Thoracic aorta (tissue), 2 donors: ENCODE measurements at regions not wholly inside any gene's neighbourhood (a gene's known extent, or its start where the extent isn't known, plus 50 kb on each side); places are given as distances from the start of the nearest gene placed in this dataset.

ENCODE experiments used
- ATAC-seq: fragments of 150-250 bp; one replicate; pipeline ENCODE4 v1.8.0; 2017; ENCODE audit warnings: low read depth; ENCODE audit not compliant: insufficient number of reproducible peaks, low FRiP score
- DNase-seq: peaks from one replicate; pipeline ENCODE4 v3.0.0-alpha.2; 2020; ENCODE audit warnings: low spot score
- H3K27ac ChIP-seq, 2 donors: fragments of 200-600 bp; sonication (generic); 1 replicate in 1 of 2; 2 replicates in 1 of 2; pipeline ENCODE4 v1.5.1; 2016; ENCODE audit warnings: mild to moderate bottlenecking in 2 of 2, moderate library complexity in 2 of 2
- H3K27me3 ChIP-seq: fragments of 200-600 bp; sonication (generic); replicated peaks from 2 replicates; pipeline ENCODE4 v1.6.0; 2016; ENCODE audit warnings: mild to moderate bottlenecking; ENCODE audit not compliant: insufficient read depth
- H3K36me3 ChIP-seq: fragments of 200-600 bp; sonication (generic); one replicate; pipeline ENCODE4 v1.5.1; 2016
- H3K4me1 ChIP-seq, 2 donors: fragments of 200-600 bp; sonication (generic); 1 replicate in 1 of 2; 2 replicates in 1 of 2; pipeline versions ENCODE4 v1.5.1 to v1.6.0; 2016; ENCODE audit warnings: low read depth in 2 of 2, mild to moderate bottlenecking in 1 of 2; ENCODE audit not compliant: control insufficient read depth in 1 of 2
- H3K4me3 ChIP-seq: fragments of 200-600 bp; sonication (generic); 2 replicates; pipeline ENCODE4 v1.5.1; 2016; ENCODE audit warnings: mild to moderate bottlenecking
- H3K9me3 ChIP-seq: fragments of 200-600 bp; sonication (generic); 2 replicates; pipeline ENCODE4 v1.5.1; 2016
- TF ChIP-seq, protein P1 (sequence below): fragments of 200-600 bp; sonication (generic); IDR thresholded peaks from one replicate; pipeline ENCODE4 v1.5.1; 2019; ENCODE audit warnings: antibody characterized with exemption

DNA sequence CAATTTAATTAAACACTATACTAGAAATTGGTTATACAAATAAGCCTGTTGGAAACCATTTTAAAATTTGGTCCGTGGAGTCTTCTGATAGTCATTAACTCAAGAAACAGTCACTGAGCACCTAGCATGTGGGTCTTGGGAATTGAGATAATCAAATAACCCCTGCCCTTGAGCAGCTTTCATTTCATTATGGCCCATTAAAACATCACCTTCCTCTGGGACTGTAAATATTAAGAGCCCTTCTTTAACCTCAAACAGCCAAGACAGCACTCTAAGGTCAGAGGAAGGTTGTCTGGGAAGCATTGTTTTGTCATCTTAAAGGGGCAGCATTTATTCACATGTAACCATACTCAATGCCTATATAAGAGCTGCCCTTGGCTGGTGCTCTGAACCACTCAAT is 610.3 kb upstream of the USP24 start:
- no peak for ATAC-seq
- DNase-seq, result no peak
- H3K9me3 ChIP-seq, result no peaks in the 10 kb centered on the region
- TF ChIP-seq, protein P1, sequence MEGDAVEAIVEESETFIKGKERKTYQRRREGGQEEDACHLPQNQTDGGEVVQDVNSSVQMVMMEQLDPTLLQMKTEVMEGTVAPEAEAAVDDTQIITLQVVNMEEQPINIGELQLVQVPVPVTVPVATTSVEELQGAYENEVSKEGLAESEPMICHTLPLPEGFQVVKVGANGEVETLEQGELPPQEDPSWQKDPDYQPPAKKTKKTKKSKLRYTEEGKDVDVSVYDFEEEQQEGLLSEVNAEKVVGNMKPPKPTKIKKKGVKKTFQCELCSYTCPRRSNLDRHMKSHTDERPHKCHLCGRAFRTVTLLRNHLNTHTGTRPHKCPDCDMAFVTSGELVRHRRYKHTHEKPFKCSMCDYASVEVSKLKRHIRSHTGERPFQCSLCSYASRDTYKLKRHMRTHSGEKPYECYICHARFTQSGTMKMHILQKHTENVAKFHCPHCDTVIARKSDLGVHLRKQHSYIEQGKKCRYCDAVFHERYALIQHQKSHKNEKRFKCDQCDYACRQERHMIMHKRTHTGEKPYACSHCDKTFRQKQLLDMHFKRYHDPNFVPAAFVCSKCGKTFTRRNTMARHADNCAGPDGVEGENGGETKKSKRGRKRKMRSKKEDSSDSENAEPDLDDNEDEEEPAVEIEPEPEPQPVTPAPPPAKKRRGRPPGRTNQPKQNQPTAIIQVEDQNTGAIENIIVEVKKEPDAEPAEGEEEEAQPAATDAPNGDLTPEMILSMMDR, result no peak
- H3K27me3 ChIP-seq, result no peaks in the 10 kb centered on the region
- no peak overlapping the region for H3K27ac ChIP-seq
- no peaks in the 10 kb centered on the region for H3K36me3 ChIP-seq
- no peak overlapping the region for H3K4me3 ChIP-seq
- H3K4me1 ChIP-seq, result no peaks in the 10 kb centered on the region

DNA sequence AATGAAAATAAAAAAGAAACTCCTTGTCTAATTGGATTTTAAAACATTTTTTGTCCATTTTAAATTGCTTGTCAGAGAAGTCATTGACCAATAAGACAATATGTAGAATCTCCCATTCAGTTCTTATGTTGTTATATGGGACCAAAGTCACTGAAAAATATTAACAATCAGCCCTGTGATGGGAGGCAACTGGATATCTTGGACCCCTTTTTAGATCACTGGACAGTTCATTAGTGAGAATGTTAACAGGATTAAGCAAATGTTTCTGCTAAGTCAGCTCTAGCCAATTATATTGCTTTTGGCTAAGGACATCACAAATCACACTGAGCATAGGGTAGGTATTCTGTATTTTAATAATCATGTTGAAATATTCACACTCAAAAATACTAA is 609.1 kb upstream of the USP24 start:
- Histone ChIP-seq H3K4me3 (no peak overlapping the region), H3K27ac (no peak overlapping the region), H3K27me3 (no peaks in the 10 kb centered on the region), H3K4me1 (no peaks in the 10 kb centered on the region), H3K36me3 (no peaks in the 10 kb centered on the region), H3K9me3 (no peaks in the 10 kb centered on the region)
- DNase-seq (no peak), ATAC-seq (no peak)
- TF ChIP-seq, protein P1, result no peak

DNA sequence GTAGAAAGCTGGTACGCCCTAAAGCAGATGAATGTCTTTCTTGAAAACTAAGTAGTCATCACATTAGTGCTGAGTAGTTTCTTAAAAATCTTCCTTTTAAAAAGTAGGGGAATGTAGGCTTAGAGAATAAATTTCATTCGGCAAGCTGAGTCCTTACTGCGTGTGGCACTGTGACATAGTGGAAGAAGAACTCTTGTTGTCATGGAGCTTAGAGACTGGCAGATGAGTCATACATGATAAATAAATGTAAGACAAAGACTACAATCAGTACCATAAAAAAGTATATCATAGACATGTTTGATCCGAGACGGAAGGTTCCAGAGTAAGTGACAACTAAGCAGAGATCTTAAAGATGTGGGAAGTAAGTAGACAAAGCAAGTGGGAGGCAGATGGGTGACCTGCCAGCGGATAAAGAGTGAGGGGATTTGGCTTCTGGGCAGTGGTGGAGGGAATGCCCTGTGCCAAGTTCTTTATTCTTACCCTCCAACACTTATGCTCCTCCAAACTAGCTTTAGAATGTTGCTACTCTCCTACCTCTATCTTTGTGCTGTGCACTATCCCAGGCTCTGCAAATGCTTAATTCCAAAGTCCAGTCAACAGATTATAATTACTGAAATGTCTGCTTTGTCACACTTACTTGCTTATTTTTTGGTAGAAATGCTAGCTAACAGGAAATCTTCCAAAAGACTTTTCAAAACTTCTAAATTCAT is 608.5 kb upstream of the USP24 start:
- ATAC-seq (no peak), DNase-seq (no peak)
- no peaks in the 10 kb centered on the region for H3K4me1 ChIP-seq
- H3K27ac ChIP-seq, result no peak overlapping the region
- no peak overlapping the region for H3K4me3 ChIP-seq
- H3K36me3 ChIP-seq, result no peaks in the 10 kb centered on the region
- H3K9me3 ChIP-seq, result no peaks in the 10 kb centered on the region
- no peaks in the 10 kb centered on the region for H3K27me3 ChIP-seq
- TF ChIP-seq, protein P1, result no peak

DNA sequence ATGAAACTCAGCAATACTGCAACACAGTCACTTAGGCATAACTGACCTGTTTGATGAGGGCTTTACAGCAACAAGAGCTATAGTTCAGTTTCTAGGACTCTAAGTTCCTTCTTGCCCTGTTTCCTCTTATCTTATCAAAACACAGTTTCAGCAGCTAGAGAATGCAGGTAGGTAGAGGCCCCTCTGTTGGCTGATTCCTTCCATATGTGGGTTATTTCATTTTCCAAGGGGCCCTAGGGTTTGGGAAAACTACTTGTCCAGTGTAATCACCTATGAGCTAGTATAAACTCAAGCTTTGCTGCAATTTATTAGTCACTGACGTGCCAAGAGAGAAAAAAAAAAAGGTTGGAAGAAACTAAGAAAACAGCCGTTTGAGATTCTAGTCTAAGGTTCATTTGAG is 607.7 kb upstream of the USP24 start:
- Histone ChIP-seq H3K27me3 (no peaks in the 10 kb centered on the region), H3K27ac (no peak overlapping the region), H3K4me3 (no peak overlapping the region), H3K9me3 (no peaks in the 10 kb centered on the region), H3K4me1 (no peaks in the 10 kb centered on the region), H3K36me3 (no peaks in the 10 kb centered on the region)
- no peak for DNase-seq
- TF ChIP-seq, protein P1, result no peak
- no peak for ATAC-seq

DNA sequence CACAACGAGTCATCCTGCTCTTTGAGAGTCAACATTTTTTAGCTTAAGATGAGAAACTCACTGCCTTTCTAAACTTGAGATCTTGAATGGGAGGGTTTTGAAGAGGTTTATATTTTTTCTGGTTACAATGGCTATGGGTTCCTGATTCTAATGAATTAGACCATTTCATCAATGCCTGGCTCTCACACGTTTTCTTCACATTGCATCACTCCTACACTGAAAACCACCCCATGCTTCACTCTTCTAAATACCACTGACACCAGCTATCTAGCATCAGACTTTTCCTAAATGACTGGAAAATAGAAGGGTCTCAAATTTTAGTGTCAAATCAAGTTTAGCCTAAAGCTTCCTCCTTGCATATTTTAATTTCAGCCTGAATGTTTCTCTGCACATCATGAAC is 606.1 kb upstream of the USP24 start:
- Histone ChIP-seq H3K4me1 (no peaks in the 10 kb centered on the region), H3K4me3 (no peak overlapping the region), H3K27ac (no peak overlapping the region), H3K27me3 (no peaks in the 10 kb centered on the region), H3K36me3 (no peaks in the 10 kb centered on the region), H3K9me3 (no peaks in the 10 kb centered on the region)
- ATAC-seq, result no peak
- DNase-seq, result no peak
- TF ChIP-seq, protein P1, result no peak
